OCI-LY1 (cell line): ENCODE measurements at regions not wholly inside any gene's neighbourhood (a gene's known extent, or its start where the extent isn't known, plus 50 kb on each side); places are given as distances from the start of the nearest gene placed in this dataset.

ENCODE experiments used
- CTCF ChIP-seq: fragments of 200-600 bp; sonication (generic), shearing (Covaris generic); IDR thresholded peaks from 2 replicates; pipeline ENCODE4 v1.5.1; 2017; ENCODE audit warnings: mild to moderate bottlenecking, antibody characterized with exemption, low read length, moderate library complexity, mixed read lengths
- EZH2 ChIP-seq: fragments of 200-600 bp; sonication (generic), shearing (Covaris generic); IDR thresholded peaks from 2 replicates; pipeline ENCODE4 v1.8.0; 2017; ENCODE audit warnings: borderline replicate concordance, mixed run types, mild to moderate bottlenecking, antibody characterized with exemption, low read length, moderate library complexity, mixed read lengths

- no peak for TF ChIP-seq EZH2
- no peak for TF ChIP-seq CTCF
These were observed 274.5 kb downstream of the TLE1 start for GRCh38 chr9:81414836-81415235.
